Neuronal stem cell (in vitro differentiated cells): ENCODE measurements at regions not wholly inside any gene's neighbourhood (a gene's known extent, or its start where the extent isn't known, plus 50 kb on each side); places are given as distances from the start of the nearest gene placed in this dataset.

Experiments used
- DNase-seq: peaks from one replicate; pipeline ENCODE4 v3.0.0-alpha.2; 2013; ENCODE audit warnings: low spot score
- H2AFZ ChIP-seq: one replicate; pipeline ENCODE4 v1.6.1; 2013; ENCODE audit warnings: mild to moderate bottlenecking, low read length, inconsistent platforms
- H2AK5ac ChIP-seq: 2 replicates; pipeline ENCODE4 v1.6.1; 2013; ENCODE audit warnings: low read depth, mild to moderate bottlenecking, inconsistent platforms, low read length, moderate library complexity, mixed read lengths
- H2BK120ac ChIP-seq: 2 replicates; pipeline ENCODE4 v1.6.1; 2013; ENCODE audit warnings: low read depth, mild to moderate bottlenecking, inconsistent platforms, low read length, moderate library complexity, mixed read lengths
- H2BK12ac ChIP-seq: one replicate; pipeline ENCODE4 v1.6.1; 2013; ENCODE audit warnings: low read length, inconsistent platforms
- H2BK15ac ChIP-seq: 2 replicates; pipeline ENCODE4 v1.6.1; 2013; ENCODE audit warnings: mild to moderate bottlenecking, low read length, inconsistent platforms, mixed read lengths
- H2BK5ac ChIP-seq: one replicate; pipeline ENCODE4 v1.6.1; 2013; ENCODE audit warnings: inconsistent platforms, mild to moderate bottlenecking, low read length, moderate library complexity
- H3K14ac ChIP-seq: one replicate; pipeline ENCODE4 v1.6.1; 2013; ENCODE audit warnings: low read length, inconsistent platforms
- H3K18ac ChIP-seq: 2 replicates; pipeline ENCODE4 v1.6.1; 2013; ENCODE audit warnings: low read length, inconsistent platforms
- H3K23ac ChIP-seq: 2 replicates; pipeline ENCODE4 v1.6.1; 2013; ENCODE audit warnings: low read depth, mild to moderate bottlenecking, mixed read lengths, low read length, inconsistent platforms; ENCODE audit not compliant: poor library complexity
- H3K27ac ChIP-seq: replicated peaks from 3 replicates; pipeline ENCODE4 v1.5.1; 2013; ENCODE audit warnings: low read length, inconsistent platforms
- H3K27me3 ChIP-seq, 3 experiments: 2 replicates each; pipeline ENCODE4 v1.6.1; 2013; ENCODE audit warnings: low read length in 3 of 3, mild to moderate bottlenecking in 2 of 3, inconsistent platforms in 1 of 3, low read depth in 1 of 3, mixed read lengths in 1 of 3, moderate library complexity in 1 of 3; ENCODE audit not compliant: control insufficient read depth in 3 of 3, insufficient read depth in 3 of 3
- H3K36me3 ChIP-seq, 2 donors: replicated peaks in 1 of 2; 2 replicates each; pipeline ENCODE4 v1.6.1; 2013; ENCODE audit warnings: low read length in 2 of 2; ENCODE audit not compliant: control insufficient read depth in 2 of 2, insufficient read depth in 2 of 2
- H3K4ac ChIP-seq: 2 replicates; pipeline ENCODE4 v1.6.1; 2013; ENCODE audit warnings: inconsistent platforms, mild to moderate bottlenecking, low read length, moderate library complexity
- H3K4me1 ChIP-seq, 2 donors: 1 replicate in 1 of 2; 2 replicates in 1 of 2; pipeline ENCODE4 v1.6.1; 2013; ENCODE audit warnings: low read length in 2 of 2, low read depth in 1 of 2; ENCODE audit not compliant: control insufficient read depth in 2 of 2, insufficient read depth in 1 of 2
- H3K4me2 ChIP-seq: one replicate; pipeline ENCODE4 v1.6.1; 2013; ENCODE audit warnings: mild to moderate bottlenecking, low read length, inconsistent platforms; ENCODE audit not compliant: insufficient read depth, poor library complexity, severe bottlenecking
- H3K4me3 ChIP-seq, 2 donors: 2 replicates each; pipeline ENCODE4 v1.5.1; 2013; ENCODE audit warnings: low read length in 2 of 2, mild to moderate bottlenecking in 2 of 2, inconsistent platforms in 1 of 2, moderate library complexity in 1 of 2
- H3K79me1 ChIP-seq: one replicate; pipeline ENCODE4 v1.6.1; 2013; ENCODE audit warnings: low read depth, mild to moderate bottlenecking, inconsistent platforms, low read length, moderate library complexity
- H3K9ac ChIP-seq: one replicate; pipeline ENCODE4 v1.6.1; 2013; ENCODE audit warnings: mild to moderate bottlenecking, low read depth, low read length, inconsistent platforms; ENCODE audit not compliant: poor library complexity
- H3K9me3 ChIP-seq, 2 donors: replicated peaks in 1 of 2; 2 replicates each; pipeline versions ENCODE3 to v1.6.1; 2013; ENCODE audit warnings: low read length in 2 of 2, mild to moderate bottlenecking in 2 of 2, inconsistent platforms in 1 of 2, low read depth in 1 of 2, mixed read lengths in 1 of 2, moderate library complexity in 1 of 2; ENCODE audit not compliant: control insufficient read depth in 2 of 2, insufficient read depth in 1 of 2
- H4K8ac ChIP-seq: one replicate; pipeline ENCODE4 v1.6.1; 2013; ENCODE audit warnings: low read depth, mild to moderate bottlenecking, inconsistent platforms, low read length, moderate library complexity
- H4K91ac ChIP-seq: one replicate; pipeline ENCODE4 v1.6.1; 2013; ENCODE audit warnings: low read length, low read depth, mild to moderate bottlenecking, inconsistent platforms; ENCODE audit not compliant: poor library complexity
- WGBS, 2 donors: extraction: QIAGEN DNeasy Blood & Tissue Kit; methylation state at CpG; one replicate each; pipeline ENCODE4 v1.1.7; 2013; ENCODE audit warnings: missing lambda C conversion rate in 2 of 2, mixed read lengths in 1 of 2; ENCODE audit not compliant: insufficient read length in 2 of 2, insufficient replicate concordance in 1 of 2; ENCODE audit errors: extremely low coverage in 2 of 2; 5-methylcytosine and 5-hydroxymethylcytosine counted together

GRCh38 chr6:11424395-11425034, 113.0 kb upstream of the TMEM170B start:
- Histone ChIP-seq H2BK15ac (no peak overlapping the region), H2BK12ac (no peak overlapping the region), H4K91ac (no peak overlapping the region), H3K4me1 (peaks cover 10 to 21% of the 10 kb centered on the region in 2 donors), H3K27ac (no peak overlapping the region), H3K4me3 (no peak overlapping the region), H3K9ac (no peak overlapping the region), H3K23ac (no peak overlapping the region), H3K18ac (peak overlapping the region; percentile 61), H2BK5ac (no peak overlapping the region), H3K9me3 (peaks cover 0 to 6% of the 10 kb centered on the region in 2 donors), H3K4ac (no peak overlapping the region), H2BK120ac (no peak overlapping the region), H3K79me1 (no peaks in the 10 kb centered on the region), H3K36me3 (peaks cover 0 to 1% of the 10 kb centered on the region in 2 donors), H2AK5ac (no peak overlapping the region), H4K8ac (no peak overlapping the region), H3K27me3 (no peaks in the 10 kb centered on the region), H3K4me2 (no peak overlapping the region), H2AFZ (no peak overlapping the region), H3K14ac (no peak overlapping the region)
- no CpG with 5 or more reads among the region's 4 CpGs for WGBS, 2 donors
- DNase-seq, result no peak

GRCh38 chr6:11423667-11424066, 113.9 kb upstream of the TMEM170B start:
- H3K36me3 ChIP-seq, result peaks cover 0 to 1% of the 10 kb centered on the region in 2 donors
- H2AFZ ChIP-seq, result no peak overlapping the region
- no peak overlapping the region for H4K91ac ChIP-seq
- no peak overlapping the region for H2BK5ac ChIP-seq
- H3K23ac ChIP-seq, result no peak overlapping the region
- H3K4me3 ChIP-seq, result no peak overlapping the region
- no CpG with 5 or more reads among the region's 1 CpG for WGBS, 2 donors
- no peak overlapping the region for H3K14ac ChIP-seq
- peaks cover 0 to 6% of the 10 kb centered on the region in 2 donors for H3K9me3 ChIP-seq
- no peak overlapping the region for H3K4me2 ChIP-seq
- H2BK15ac ChIP-seq, result no peak overlapping the region
- no peak overlapping the region for H3K4ac ChIP-seq
- H3K27me3 ChIP-seq, result no peaks in the 10 kb centered on the region
- DNase-seq, result no peak
- H2AK5ac ChIP-seq, result no peak overlapping the region
- no peak overlapping the region for H3K27ac ChIP-seq
- H2BK12ac ChIP-seq, result no peak overlapping the region
- H3K9ac ChIP-seq, result no peak overlapping the region
- no peak overlapping the region for H2BK120ac ChIP-seq
- peaks cover 7 to 18% of the 10 kb centered on the region in 2 donors for H3K4me1 ChIP-seq
- H3K18ac ChIP-seq, result no peak overlapping the region
- H3K79me1 ChIP-seq, result no peaks in the 10 kb centered on the region
- H4K8ac ChIP-seq, result no peak overlapping the region

GRCh38 chr6:11423072-11423471, 114.5 kb upstream of the TMEM170B start:
- Histone ChIP-seq H2BK120ac (no peak overlapping the region), H3K79me1 (no peaks in the 10 kb centered on the region), H3K4me3 (no peak overlapping the region), H3K27ac (no peak overlapping the region), H3K9me3 (peaks cover 0 to 6% of the 10 kb centered on the region in 2 donors), H2BK5ac (no peak overlapping the region), H3K36me3 (peaks cover 0 to 1% of the 10 kb centered on the region in 2 donors), H3K4me2 (no peak overlapping the region), H4K91ac (no peak overlapping the region), H3K9ac (no peak overlapping the region), H2AK5ac (no peak overlapping the region), H3K4ac (no peak overlapping the region), H3K18ac (no peak overlapping the region), H2AFZ (no peak overlapping the region), H3K4me1 (peaks cover 4 to 17% of the 10 kb centered on the region in 2 donors), H2BK12ac (no peak overlapping the region), H3K27me3 (no peaks in the 10 kb centered on the region), H3K23ac (no peak overlapping the region), H3K14ac (no peak overlapping the region), H2BK15ac (no peak overlapping the region), H4K8ac (no peak overlapping the region)
- DNase-seq, result no peak
- no CpG with 5 or more reads among the region's 1 CpG for WGBS, 2 donors

- DNase-seq, result no peak
- Histone ChIP-seq H3K4ac (no peak overlapping the region), H3K9ac (no peak overlapping the region), H3K36me3 (no peaks in the 10 kb centered on the region), H4K91ac (no peak overlapping the region), H3K9me3 (peaks cover 4 to 10% of the 10 kb centered on the region in 2 donors), H3K27me3 (no peaks in the 10 kb centered on the region), H3K79me1 (no peaks in the 10 kb centered on the region), H2AK5ac (no peak overlapping the region), H4K8ac (no peak overlapping the region), H2BK120ac (peak overlapping the region; percentile 83), H2BK15ac (peak overlapping the region; percentile 7), H3K18ac (peak overlapping the region; percentile 84), H3K14ac (peak overlapping the region; percentile 32), H2AFZ (no peak overlapping the region), H3K4me2 (no peak overlapping the region), H3K4me1 (no peaks in the 10 kb centered on the region), H2BK5ac (peak overlapping the region; percentile 35), H3K23ac (no peak overlapping the region), H3K4me3 (no peak overlapping the region), H3K27ac (no peak overlapping the region), H2BK12ac (no peak overlapping the region)
Observed at GRCh38 chr6:11419763-11420453, 117.6 kb upstream of the TMEM170B start.
